ENCODE measurements at regions not wholly inside any gene's neighbourhood (a gene's known extent, or its start where the extent isn't known, plus 50 kb on each side); places are given as distances from the start of the nearest gene placed in this dataset.

DNA sequence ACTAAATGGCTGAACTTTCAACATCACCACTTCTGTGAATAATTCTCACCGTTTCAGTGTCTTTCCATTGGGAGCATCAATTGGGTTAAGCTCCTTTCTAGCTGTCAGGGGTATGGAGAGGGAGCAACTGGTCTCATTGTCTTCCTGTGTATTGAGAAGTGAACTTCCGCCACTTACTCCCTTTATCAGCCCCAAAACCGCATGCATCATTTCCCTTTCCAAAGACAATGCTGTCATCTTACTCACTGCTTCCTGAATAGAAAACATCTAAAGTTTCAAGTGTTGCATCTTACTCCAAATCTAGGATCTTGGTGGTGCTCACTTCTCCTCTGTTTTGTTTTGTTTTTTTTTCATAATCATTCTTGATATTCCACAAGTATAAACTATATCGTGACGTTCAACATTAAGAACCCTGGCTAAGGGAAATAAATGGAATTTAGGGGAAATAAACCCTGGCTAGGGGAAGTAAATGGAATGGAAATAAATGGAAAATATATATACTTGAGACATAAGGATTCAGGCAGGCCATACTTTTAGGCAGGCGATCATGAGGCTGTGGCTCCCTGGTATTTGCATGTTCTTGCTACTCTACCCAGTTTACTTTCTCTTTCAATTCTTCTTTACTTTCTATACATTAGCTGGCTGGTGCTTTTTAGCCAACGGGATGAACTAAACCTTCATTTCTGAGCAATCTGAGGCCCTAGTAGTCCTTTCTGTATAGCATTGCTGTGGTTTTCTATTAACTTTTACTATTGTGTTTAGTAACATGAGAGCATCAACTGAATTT is 371.9 kb downstream of the BMPER start:
- no peak for TF ChIP-seq CTCF (IDR thresholded peaks at IDR 0.05)
- no peak for TF ChIP-seq ZNF416 (CRISPR knock-in tag; IDR thresholded peaks at IDR 0.05)
- TF ChIP-seq, protein P1, sequence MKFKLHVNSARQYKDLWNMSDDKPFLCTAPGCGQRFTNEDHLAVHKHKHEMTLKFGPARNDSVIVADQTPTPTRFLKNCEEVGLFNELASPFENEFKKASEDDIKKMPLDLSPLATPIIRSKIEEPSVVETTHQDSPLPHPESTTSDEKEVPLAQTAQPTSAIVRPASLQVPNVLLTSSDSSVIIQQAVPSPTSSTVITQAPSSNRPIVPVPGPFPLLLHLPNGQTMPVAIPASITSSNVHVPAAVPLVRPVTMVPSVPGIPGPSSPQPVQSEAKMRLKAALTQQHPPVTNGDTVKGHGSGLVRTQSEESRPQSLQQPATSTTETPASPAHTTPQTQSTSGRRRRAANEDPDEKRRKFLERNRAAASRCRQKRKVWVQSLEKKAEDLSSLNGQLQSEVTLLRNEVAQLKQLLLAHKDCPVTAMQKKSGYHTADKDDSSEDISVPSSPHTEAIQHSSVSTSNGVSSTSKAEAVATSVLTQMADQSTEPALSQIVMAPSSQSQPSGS (CRISPR knock-in tag; IDR thresholded peaks at IDR 0.05; ENCODE audit: borderline replicate concordance, low read depth) = no peak
- no peak for TF ChIP-seq NR2C2 (CRISPR knock-in tag; IDR thresholded peaks at IDR 0.05)
- TF ChIP-seq RORB (CRISPR knock-in tag; IDR thresholded peaks at IDR 0.05) = no peak
- TF ChIP-seq, protein P2, sequence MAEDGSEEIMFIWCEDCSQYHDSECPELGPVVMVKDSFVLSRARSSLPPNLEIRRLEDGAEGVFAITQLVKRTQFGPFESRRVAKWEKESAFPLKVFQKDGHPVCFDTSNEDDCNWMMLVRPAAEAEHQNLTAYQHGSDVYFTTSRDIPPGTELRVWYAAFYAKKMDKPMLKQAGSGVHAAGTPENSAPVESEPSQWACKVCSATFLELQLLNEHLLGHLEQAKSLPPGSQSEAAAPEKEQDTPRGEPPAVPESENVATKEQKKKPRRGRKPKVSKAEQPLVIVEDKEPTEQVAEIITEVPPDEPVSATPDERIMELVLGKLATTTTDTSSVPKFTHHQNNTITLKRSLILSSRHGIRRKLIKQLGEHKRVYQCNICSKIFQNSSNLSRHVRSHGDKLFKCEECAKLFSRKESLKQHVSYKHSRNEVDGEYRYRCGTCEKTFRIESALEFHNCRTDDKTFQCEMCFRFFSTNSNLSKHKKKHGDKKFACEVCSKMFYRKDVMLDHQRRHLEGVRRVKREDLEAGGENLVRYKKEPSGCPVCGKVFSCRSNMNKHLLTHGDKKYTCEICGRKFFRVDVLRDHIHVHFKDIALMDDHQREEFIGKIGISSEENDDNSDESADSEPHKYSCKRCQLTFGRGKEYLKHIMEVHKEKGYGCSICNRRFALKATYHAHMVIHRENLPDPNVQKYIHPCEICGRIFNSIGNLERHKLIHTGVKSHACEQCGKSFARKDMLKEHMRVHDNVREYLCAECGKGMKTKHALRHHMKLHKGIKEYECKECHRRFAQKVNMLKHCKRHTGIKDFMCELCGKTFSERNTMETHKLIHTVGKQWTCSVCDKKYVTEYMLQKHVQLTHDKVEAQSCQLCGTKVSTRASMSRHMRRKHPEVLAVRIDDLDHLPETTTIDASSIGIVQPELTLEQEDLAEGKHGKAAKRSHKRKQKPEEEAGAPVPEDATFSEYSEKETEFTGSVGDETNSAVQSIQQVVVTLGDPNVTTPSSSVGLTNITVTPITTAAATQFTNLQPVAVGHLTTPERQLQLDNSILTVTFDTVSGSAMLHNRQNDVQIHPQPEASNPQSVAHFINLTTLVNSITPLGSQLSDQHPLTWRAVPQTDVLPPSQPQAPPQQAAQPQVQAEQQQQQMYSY (CRISPR knock-in tag; IDR thresholded peaks at IDR 0.05) = no peak
- no peak for TF ChIP-seq SP1 (CRISPR knock-in tag; conservative IDR thresholded peaks at IDR 0.05)
- no peak for TF ChIP-seq USF2 (CRISPR knock-in tag; IDR thresholded peaks at IDR 0.05)
- no peak for TF ChIP-seq STAT6 (CRISPR knock-in tag; conservative IDR thresholded peaks at IDR 0.05; ENCODE audit: low read depth)
- TF ChIP-seq ZNF121 (CRISPR knock-in tag; IDR thresholded peaks at IDR 0.05) = no peak
- no peak for TF ChIP-seq E2F1 (CRISPR knock-in tag; IDR thresholded peaks at IDR 0.05)
- TF ChIP-seq, protein P3, sequence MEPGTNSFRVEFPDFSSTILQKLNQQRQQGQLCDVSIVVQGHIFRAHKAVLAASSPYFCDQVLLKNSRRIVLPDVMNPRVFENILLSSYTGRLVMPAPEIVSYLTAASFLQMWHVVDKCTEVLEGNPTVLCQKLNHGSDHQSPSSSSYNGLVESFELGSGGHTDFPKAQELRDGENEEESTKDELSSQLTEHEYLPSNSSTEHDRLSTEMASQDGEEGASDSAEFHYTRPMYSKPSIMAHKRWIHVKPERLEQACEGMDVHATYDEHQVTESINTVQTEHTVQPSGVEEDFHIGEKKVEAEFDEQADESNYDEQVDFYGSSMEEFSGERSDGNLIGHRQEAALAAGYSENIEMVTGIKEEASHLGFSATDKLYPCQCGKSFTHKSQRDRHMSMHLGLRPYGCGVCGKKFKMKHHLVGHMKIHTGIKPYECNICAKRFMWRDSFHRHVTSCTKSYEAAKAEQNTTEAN (CRISPR knock-in tag; IDR thresholded peaks at IDR 0.05) = no peak
- no peak for TF ChIP-seq CBFB (CRISPR knock-in tag; IDR thresholded peaks at IDR 0.05; ENCODE audit: low read depth)
- TF ChIP-seq, protein P4, sequence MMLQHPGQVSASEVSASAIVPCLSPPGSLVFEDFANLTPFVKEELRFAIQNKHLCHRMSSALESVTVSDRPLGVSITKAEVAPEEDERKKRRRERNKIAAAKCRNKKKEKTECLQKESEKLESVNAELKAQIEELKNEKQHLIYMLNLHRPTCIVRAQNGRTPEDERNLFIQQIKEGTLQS (CRISPR knock-in tag; conservative IDR thresholded peaks at IDR 0.05) = no peak
